DLD1 (cell line): ENCODE measurements at regions not wholly inside any gene's neighbourhood (a gene's known extent, or its start where the extent isn't known, plus 50 kb on each side); places are given as distances from the start of the nearest gene placed in this dataset.

Source experiments
- in situ Hi-C: cut with HindIII; loops from 2 replicates; pipeline ENCODE4 v1.10.0; 2017; ENCODE audit warnings: low sequenced_read_pairs

GRCh38 chr9:80883426-80883825 is 805.9 kb downstream of the TLE1 start:
- in situ Hi-C loops = no loop called here

- in situ Hi-C loops = no loop called here
These were observed 807.4 kb downstream of the TLE1 start for GRCh38 chr9:80881940-80882339.

- in situ Hi-C loops = no loop called here
These were observed 808.0 kb downstream of the TLE1 start for GRCh38 chr9:80881320-80881719.

- in situ Hi-C loops = no loop called here
These were observed 810.8 kb downstream of the TLE1 start for GRCh38 chr9:80878556-80878955.

- in situ Hi-C loops = no loop called here
These were observed 813.4 kb downstream of the TLE1 start for GRCh38 chr9:80875947-80876346.

- in situ Hi-C loops = no loop called here
These were observed 815.1 kb downstream of the TLE1 start for GRCh38 chr9:80874276-80874675.

GRCh38 chr9:80873861-80874260 is 815.5 kb downstream of the TLE1 start:
- in situ Hi-C loops = no loop called here

- in situ Hi-C loops = no loop called here
These were observed 817.8 kb downstream of the TLE1 start for GRCh38 chr9:80871596-80871995.

GRCh38 chr9:80867731-80868130 is 821.6 kb downstream of the TLE1 start:
- in situ Hi-C loops = no loop called here

- in situ Hi-C loops = no loop called here
These were observed 822.6 kb downstream of the TLE1 start for GRCh38 chr9:80866576-80867227.

- in situ Hi-C loops = no loop called here
These were observed 823.2 kb downstream of the TLE1 start for GRCh38 chr9:80866121-80866520.

GRCh38 chr9:80843028-80843427 is 846.3 kb downstream of the TLE1 start:
- in situ Hi-C loops = no loop called here

GRCh38 chr9:80842389-80842788 is 847.0 kb downstream of the TLE1 start:
- in situ Hi-C loops = no loop called here

- in situ Hi-C loops = no loop called here
These were observed 847.5 kb downstream of the TLE1 start for GRCh38 chr9:80841888-80842287.

GRCh38 chr9:80839821-80840675 is 849.3 kb downstream of the TLE1 start:
- in situ Hi-C loops = no loop called here

- in situ Hi-C loops = no loop called here
These were observed 853.3 kb downstream of the TLE1 start for GRCh38 chr9:80836013-80836412.

- in situ Hi-C loops = no loop called here
These were observed 857.6 kb downstream of the TLE1 start for GRCh38 chr9:80831751-80832150.

GRCh38 chr9:80811656-80812055 is 877.7 kb downstream of the TLE1 start:
- in situ Hi-C loops = no loop called here

- in situ Hi-C loops = no loop called here
These were observed 878.3 kb downstream of the TLE1 start for GRCh38 chr9:80811003-80811402.

- in situ Hi-C loops = no loop called here
These were observed 882.7 kb downstream of the TLE1 start for GRCh38 chr9:80806671-80807070.

- in situ Hi-C loops = no loop called here
These were observed 884.5 kb downstream of the TLE1 start for GRCh38 chr9:80804873-80805272.
